G401 (cell line): ENCODE measurements at regions not wholly inside any gene's neighbourhood (a gene's known extent, or its start where the extent isn't known, plus 50 kb on each side); places are given as distances from the start of the nearest gene placed in this dataset.
A peak's percentile ranks its signal among the peaks of the same experiment; 100 is the strongest.

Experiments
- DNase-seq: peaks from one replicate; pipeline ENCODE4 v3.0.0-alpha.2; 2015; ENCODE audit warnings: low spot score
- in situ Hi-C: cut with HindIII; loops from 2 replicates; pipeline ENCODE4 v1.10.0; 2016; ENCODE audit warnings: low sequenced_read_pairs, mixed read lengths

DNA sequence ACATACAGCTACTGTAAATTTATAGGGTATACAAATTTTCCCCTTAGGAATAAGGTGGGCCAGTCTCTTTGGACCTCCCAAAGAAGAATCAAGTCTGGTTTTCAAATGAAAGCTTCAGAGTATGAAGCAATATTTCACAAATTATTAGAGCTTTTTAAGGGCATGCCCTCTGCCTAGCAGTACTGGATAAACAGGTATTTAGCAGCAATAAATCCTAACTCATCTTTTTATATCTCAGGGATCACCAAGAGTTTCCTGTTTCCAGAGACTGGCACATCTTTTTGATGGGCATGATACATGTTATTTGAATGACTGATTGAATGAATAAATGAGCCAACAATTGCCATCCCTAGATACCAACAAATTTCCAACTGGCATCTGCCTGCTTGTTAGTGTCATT lies 190.4 kb downstream of the NRIP1 start:
- DNase-seq = no peak
- in situ Hi-C loops = no loop called here

DNA sequence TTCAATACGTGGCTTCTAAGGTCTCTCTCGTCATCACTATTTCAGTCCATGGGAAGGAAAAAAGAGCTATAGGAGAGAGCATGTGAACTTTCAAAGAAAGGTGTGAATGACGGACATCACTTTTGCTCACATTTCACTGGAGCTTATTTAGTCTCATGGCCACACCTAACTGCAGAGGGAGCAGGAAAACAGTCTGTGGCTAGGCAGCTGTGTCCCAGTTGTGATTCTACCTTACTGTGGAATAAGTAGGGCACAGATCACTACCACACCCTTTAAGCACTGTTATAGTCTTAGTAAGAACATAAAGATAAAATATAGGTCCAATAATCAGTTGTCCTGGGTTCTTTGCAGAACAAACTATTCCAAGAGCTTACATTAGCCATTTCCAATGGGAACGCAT lies 192.9 kb downstream of the NRIP1 start:
- in situ Hi-C loops = no loop called here
- no peak for DNase-seq

DNA sequence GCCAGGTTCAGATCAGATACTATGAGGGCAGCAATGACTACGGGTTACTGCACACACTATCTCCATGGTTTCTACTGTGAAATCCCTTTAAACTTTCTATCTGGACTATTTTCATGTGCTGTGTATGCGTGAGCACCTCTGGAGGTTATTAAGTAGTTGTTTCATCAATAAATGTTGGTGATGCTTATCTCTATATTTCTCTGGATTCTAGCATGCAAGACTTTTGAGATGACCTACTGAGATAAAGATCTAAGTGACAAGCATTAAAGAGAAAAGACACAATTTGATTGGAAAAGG lies 194.0 kb downstream of the NRIP1 start:
- in situ Hi-C loops = no loop called here
- DNase-seq = no peak

DNA sequence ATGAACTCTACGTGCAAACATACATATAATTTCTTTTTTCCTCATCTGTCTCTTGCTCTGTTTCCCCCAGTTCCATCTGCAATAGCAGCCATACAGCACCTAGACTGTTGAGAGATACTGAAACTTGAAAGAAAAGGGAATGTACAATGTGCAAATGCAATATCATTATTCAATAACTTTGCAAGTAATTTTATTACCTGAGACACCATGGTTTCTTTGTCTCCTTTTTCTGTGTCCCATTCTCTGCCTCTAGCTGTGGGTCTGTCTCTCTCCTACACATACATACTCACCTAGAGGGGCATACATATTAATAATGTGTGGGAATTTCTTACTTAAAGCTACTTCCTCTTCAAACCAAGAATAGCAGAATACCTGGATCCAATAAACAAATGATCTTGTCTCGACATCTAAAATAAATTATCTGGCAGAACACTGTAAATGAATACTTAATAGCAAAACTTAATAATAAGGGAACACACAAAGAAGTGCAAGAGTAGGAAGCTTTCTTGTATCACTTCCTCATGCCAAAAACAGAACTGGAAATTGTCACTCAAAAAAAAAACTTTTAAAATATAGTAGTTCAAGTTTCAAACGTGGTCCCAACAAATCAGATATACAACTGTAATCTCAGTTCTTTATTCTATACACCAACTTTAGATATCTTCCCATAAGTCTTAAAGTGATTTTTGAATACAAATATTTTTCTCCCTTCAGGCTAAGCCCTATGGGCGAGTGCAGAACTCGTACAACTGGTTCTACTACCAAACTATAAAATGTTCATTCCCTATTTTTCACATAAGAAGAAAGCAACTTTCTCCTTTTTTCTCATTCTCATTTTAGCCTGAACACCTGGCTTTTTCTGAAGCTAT lies 194.6 kb downstream of the NRIP1 start:
- DNase-seq = no peak
- in situ Hi-C loops = no loop called here

DNA sequence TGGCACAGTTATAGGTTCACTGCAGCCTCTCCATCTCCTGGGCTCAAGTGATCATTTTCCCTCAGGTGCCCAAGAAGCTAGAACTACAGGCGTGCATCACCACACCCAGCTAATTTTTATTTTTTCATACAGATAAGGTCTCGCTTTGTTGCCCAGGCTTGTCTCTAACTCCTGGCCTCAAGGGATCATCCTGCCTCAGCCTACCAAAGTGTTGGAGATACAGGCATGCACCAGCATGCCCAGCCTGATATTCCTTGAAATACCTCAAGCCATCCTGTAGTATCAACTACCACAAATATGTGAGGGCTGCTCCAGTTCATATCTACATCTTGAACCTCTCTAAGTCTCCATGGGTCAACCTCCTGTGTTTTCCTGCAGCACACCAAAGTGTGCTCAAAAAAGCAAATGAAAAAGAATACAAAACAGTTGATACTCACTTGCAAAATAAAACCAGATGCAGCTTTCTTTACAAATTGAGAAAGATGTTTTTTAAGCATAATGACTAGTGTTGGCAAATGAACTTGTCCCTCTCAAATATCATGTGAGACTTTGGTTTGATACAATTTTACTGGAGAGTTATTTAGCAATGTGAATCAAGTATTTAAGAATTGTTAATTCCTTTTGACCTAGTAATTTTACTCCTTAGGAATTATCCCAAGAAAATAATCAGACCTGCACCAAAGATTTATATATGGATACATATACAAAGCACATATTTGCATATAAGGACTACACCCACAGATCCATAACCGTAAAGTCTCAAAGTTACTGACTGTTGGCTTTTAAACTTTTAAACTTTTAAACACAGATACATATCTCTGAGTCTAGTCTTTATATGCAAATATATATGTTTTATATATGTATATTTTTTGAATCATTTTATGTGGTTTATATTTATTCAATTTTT lies 197.7 kb downstream of the NRIP1 start:
- in situ Hi-C loops = no loop called here

DNA sequence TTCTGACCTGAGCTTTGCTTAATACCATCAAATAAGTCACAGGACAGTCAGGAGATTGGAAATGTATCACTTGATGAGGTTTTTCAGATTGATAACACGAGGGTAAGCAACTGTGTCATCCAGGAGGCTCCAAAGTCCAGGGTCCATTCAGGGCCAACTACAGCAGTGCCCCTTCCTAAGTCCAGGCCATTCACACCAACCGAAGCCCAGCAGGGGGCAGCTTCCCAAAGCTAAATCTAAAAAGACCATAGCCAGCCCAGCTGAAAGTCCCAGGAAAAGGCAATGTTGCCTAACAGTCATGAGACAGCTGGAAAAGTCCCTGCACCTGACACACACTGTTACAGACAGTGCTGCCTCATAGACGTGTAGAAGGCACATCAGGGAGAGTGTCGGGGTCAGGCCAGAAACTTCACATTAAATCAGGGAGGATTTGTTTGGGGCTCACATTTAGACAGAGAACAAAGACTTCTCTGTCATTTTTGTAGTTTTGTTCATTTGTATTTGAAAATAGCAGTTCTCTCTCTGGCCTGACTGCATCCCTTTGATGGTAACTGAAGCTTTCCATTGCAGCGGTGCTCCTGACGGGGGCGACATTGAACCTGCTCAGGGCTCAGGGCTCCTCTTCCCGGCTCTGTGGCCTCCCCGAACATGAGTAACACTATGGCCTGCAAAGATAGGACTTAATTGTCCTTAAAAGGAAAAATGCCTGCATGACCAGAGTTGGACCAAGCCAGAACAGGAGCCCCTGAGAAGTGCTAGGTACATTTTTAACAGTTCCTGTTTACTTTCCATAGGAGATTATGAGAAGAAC lies 200.4 kb downstream of the NRIP1 start:
- in situ Hi-C loops = no loop called here
- peak; percentile 73 for DNase-seq

More for the DNA sequence above, 197.7 kb downstream of the NRIP1 start:
- DNase-seq = no peak

DNA sequence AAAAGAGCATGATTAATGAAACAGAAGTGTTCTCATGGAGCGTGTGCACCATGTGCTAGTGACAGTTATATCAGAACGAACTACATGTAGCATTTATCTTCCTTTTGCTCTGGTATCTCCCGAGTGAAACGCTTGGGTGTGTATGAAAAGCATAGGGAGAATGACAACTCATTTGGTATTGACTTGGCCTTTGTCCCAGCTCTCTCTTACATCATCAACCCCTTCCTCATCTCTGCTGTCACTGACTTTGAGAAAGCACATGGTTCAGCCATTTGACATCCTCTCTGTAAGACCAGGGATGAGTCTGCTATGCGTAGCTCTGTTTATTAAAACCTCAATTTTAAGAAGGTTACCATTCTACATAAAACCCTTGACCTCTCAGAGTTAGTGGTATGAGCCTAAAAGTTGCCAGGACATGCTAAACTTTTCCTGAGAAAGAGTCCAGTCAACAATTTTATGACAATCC lies 201.0 kb downstream of the NRIP1 start:
- DNase-seq = no peak
- in situ Hi-C loops = no loop called here

DNA sequence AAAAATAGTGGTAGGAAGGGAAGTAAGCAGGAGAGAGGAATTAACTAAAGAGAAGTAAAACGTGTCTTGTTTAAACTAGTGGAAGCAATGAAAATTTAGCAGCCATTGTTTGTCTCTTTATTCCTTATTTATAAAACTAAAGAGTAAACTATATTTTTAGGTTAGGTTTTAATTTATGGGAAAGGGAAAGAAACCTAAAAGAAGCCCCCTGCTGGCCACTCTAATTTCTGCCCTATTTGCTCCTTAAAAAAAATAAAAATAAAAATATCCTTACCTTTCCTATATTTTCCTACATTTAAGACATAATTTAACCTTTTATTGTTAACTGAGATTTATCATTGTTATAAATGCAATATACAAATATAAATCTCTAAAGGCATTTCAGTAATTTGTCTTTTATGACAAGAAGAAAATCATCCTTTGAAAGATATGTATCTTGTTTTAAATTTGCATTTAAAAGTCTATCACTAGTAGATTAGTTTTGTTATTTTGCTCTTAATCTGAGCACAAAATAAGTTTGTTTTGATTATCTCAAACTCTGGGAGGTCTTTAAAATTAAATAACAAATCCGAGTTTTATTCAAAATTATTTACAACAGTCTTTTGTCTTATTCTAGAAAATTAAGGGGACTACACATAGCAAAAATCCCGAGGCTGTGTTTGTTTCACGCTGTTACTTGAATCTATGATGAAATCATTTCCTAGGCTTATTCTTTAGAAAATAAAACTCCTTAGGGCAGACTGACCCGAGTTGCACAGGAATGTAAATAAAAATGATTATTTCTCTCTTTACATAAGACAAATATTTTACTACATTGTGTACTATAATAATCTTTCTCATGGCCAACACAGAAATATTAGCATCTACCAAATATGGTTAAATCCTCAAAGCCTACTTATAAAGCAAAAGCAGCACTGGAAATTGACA lies 201.7 kb downstream of the NRIP1 start:
- DNase-seq = no peak
- in situ Hi-C loops = no loop called here

DNA sequence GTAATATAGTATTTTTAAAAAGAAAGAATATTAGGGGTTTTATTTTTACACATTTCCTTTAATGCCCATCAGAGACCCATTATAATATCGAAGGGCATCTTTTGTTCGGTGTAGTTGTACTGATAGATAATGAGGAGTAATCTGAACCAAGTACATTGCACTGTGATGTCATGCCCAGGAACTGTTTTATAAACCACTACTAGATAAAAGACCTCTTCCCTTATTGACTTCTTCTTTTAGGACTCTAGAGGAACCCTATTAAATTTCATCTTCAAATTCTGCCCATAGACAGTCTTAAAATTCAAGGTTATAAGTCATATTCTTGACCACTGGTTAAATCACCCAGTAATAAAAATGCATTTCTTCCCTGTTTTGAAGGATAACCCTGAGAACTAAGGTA lies 206.5 kb downstream of the NRIP1 start:
- in situ Hi-C loops = no loop called here
- no peak for DNase-seq

DNA sequence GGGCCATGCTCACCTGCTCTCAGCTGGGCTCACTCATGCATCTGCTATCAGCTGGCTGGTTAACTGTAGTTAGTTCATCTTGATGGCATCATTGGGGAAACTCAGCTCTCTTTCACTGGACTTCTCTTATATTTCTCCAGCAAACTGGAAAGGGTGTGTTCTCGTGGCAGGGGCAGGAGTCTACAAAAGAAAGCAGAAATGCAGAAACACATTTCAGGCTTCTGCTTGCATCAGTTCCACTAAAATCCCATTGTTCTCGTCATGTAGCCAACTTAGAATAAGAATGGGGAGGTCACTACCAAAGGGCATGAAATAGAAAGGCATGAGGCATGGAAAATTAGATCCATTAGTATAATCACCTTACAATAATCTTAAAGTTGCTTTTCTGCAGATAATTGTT lies 207.3 kb downstream of the NRIP1 start:
- in situ Hi-C loops = no loop called here

DNA sequence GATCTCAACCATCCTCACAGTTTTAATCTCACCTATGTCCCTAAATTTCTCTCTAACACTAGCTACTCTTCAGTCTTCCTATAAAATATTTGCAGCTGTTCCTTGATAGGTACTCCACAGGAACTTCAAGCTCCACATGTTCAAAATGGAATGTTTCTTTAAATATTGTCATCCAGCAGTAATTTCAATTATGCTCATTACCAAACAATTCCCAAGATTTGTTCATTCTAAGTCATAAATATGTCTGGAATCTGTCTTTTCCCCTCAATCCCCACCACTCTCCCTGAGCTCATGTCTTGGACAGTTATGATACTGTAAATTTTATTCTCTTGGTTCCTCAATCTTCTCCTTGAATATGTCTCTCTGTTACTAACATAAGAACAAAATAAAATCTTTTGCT lies 214.4 kb downstream of the NRIP1 start:
- in situ Hi-C loops = no loop called here
- DNase-seq = no peak

More for the DNA sequence above, 207.3 kb downstream of the NRIP1 start:
- DNase-seq = no peak

DNA sequence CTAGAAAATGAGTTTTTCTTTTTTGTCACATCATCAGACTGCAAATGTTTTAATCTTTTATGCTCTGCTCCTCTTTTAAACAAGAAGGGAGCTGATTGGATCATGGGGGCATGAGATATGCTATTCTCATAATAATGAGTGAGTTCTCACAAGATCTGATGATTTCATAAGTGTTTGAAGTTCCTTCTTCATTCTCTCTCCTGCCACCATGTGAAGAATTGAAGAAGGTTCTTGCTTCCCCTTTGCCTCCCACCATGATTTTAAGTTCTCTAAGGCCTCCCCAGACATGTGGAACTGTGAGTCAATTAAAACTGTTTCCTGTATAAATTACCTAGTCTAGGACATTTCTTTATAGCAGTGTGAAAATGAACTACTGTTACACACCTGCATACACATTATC lies 218.2 kb downstream of the NRIP1 start:
- in situ Hi-C loops = no loop called here
- DNase-seq = no peak

DNA sequence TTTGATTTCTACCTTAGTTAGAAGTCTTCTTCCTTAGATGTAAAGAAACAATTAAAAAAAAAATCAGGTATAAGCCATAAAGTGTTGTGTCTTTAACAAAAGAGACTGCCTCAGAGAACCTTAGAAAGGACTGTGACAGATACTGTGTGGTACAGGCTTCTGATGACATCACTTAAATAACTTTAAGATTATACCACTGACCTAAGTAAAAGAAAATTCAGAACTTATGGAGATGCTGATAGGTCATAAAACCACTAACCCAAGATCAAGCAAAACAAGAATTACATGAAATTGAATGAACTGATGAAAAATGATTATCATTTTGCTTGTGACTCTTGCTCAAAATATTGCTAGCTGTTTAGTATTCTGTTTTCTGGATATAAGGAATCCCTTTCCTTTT lies 220.8 kb downstream of the NRIP1 start:
- no peak for DNase-seq
- in situ Hi-C loops = no loop called here

DNA sequence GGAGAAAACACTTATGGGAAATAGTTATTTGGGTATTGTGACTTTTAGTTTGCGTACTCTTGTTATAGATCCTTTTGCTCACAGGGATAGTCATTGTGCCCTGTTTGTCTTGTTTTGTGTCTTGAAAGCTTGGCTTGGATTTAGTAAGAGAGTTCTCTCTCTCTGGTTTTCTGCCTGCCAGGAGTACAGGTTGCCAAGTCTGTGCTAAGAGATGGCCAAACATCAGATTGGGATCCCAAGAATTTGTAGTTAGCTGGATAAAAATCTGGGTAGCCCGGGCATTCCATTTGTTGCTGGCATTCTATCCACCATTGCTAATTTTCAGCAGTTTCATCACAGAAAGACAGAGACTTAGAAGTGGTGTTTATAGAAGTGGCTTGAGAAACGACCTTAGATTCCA lies 222.2 kb downstream of the NRIP1 start:
- in situ Hi-C loops = no loop called here

DNA sequence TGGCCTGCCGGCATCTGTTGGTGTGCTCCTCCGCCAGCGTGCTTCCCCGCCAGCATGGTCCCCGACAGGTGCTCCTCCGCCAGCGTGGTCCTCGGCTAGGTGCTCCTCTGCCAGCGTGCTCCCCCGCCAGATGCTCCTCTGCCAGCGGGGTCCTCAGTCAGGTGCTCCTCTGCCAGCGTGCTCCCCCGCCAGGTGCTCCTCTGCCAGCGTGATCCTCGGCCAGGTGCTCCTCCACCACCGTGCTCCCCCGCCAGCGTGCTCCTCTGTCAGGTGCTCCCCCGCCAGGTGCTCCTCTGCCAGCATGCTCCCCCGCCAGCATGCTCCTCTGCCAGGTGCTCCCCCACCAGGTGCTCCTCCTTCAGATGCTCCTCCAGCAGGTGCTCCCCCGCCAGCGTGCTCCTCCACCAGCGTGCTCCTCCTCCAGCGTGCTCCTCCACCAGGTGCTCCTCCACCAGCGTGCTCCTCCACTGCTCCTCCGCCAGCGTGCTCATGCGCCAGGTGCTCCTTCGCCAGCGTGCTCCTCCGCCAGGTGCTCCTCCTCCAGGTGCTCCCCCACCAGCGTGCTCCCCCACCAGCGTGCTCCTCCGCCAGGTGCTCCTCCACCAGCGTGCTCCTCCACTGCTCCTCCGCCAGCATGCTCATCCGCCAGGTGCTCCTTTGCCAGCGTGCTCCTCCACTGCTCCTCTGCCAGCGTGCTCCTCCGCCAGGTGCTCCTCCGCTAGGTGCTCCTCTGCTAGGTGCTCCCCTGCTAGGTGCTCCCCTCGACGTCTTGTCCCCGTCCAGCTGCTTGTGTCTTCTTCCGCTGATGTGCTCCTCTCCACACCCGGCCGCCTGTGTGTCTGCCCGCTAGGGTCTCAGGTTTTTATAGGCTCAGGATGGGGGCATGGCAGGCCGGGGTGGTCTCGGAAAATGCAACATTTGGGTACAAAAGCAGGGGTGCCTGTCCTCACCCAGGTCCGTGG lies 223.0 kb downstream of the NRIP1 start:
- in situ Hi-C loops = no loop called here
- no peak for DNase-seq

More for the DNA sequence above, 222.2 kb downstream of the NRIP1 start:
- no peak for DNase-seq

DNA sequence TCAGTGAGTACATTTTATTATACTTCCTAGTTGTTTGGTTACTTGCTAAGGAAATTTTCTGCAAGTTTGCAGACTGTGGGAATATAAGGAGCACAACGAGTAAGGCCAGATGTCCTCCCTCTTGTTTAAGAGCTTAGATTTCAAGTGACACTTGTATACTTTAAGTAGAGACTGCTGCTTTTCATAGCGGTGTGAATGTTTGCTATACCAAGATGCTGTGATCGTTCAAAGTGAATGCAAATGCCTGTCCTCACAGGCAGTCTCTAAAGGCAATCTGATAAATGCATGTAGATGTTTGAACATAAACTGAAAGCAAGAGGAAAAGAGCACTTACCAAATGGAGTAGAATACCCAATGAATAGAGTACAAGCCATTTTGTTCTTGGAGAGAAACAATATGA lies 226.4 kb downstream of the NRIP1 start:
- in situ Hi-C loops = no loop called here
- DNase-seq = no peak

DNA sequence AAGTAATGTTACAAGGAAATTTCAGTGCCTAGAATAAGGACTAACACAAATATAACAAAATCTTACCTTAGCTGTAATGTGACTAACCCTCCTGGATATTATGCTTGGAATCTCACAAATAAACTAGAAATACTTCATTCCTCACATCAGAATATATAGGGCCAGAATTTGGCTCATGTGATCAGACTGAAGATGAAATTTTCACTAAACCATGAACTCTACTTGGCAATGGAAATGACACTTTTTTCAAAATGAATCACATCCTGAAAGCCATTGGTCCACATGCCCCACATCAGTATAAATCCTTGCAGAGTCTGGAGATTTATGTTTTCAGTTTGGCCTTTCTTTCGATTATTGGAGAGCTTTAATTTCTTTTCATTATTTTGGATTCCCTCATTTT lies 227.8 kb downstream of the NRIP1 start:
- in situ Hi-C loops = no loop called here
- DNase-seq = no peak
